ENCODE measurements at regions not wholly inside any gene's neighbourhood (a gene's known extent, or its start where the extent isn't known, plus 50 kb on each side); places are given as distances from the start of the nearest gene placed in this dataset.

DNA sequence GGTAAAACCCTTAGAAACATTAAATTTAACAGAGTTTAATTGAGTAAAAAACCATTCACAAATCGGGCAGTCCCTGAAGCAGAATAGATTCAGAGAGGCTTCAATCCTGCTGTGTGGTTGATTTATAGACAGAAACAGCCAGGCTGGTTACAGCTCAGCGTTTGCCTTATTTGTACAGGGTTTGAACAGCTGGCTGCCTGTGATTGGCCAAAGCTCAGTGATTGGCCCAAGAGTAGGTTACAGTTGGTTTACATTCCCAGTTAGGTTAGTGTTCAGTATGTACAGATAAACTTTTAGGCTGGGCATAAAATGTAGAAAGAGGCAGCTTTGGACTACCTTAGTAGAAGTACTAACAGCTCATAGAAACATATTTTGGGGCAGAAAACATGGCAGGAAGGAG is 210.4 kb upstream of the ELAC2 start:
- TF ChIP-seq EZH2 (IDR thresholded peaks at IDR 0.05) (no peak), POLR2AphosphoS5 (IDR thresholded peaks at IDR 0.05; ENCODE audit: borderline replicate concordance, low read depth, low read length) (no peak)
